Fibroblast of lung (primary cell): ENCODE measurements at regions not wholly inside any gene's neighbourhood (a gene's known extent, or its start where the extent isn't known, plus 50 kb on each side); places are given as distances from the start of the nearest gene placed in this dataset.

Experiments used
- EZH2 ChIP-seq: IDR thresholded peaks from 2 replicates; pipeline ENCODE4 v1.5.1; 2012; ENCODE audit warnings: low read length, control low read depth, mild to moderate bottlenecking; ENCODE audit errors: missing control alignments
- TF ChIP-seq, protein P1 (sequence below), 2 donors: IDR thresholded peaks in 1 of 2; conservative IDR thresholded peaks in 1 of 2; 1 replicate in 1 of 2; 2 replicates in 1 of 2; pipeline ENCODE4 v1.5.1; 2011 to 2012; ENCODE audit warnings: low read length in 2 of 2, control low read depth in 1 of 2, inconsistent platforms in 1 of 2, low read depth in 1 of 2, mild to moderate bottlenecking in 1 of 2

DNA sequence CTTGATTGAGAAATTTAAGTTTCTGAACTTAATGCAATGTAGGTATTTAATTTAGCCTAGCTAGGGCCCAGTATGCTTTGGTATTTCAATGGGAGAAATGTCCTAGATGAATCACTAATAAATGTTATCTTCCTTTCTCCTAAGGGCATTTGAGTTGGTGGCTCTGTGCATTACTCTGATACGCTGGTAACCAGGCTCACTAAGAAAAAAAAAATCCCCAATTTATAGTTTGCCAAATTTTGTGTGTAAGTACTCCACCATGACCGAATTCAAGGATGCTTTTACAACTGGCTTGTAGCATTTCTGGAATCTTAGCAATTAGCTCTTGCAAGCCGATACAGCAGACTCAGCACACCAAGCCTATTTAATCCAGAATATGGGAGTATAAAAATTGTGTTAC, 94.6 kb upstream of the LPP start:
- TF ChIP-seq, protein P1, sequence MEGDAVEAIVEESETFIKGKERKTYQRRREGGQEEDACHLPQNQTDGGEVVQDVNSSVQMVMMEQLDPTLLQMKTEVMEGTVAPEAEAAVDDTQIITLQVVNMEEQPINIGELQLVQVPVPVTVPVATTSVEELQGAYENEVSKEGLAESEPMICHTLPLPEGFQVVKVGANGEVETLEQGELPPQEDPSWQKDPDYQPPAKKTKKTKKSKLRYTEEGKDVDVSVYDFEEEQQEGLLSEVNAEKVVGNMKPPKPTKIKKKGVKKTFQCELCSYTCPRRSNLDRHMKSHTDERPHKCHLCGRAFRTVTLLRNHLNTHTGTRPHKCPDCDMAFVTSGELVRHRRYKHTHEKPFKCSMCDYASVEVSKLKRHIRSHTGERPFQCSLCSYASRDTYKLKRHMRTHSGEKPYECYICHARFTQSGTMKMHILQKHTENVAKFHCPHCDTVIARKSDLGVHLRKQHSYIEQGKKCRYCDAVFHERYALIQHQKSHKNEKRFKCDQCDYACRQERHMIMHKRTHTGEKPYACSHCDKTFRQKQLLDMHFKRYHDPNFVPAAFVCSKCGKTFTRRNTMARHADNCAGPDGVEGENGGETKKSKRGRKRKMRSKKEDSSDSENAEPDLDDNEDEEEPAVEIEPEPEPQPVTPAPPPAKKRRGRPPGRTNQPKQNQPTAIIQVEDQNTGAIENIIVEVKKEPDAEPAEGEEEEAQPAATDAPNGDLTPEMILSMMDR (conservative IDR thresholded peaks at IDR 0.05 in 1 of 2, IDR thresholded peaks at IDR 0.05 in 1 of 2; ENCODE audit: low read depth in 1 of 2, low read length in 2 of 2): no peak
- TF ChIP-seq EZH2: no peak
